GM12872 (cell line): ENCODE measurements at regions not wholly inside any gene's neighbourhood (a gene's known extent, or its start where the extent isn't known, plus 50 kb on each side); places are given as distances from the start of the nearest gene placed in this dataset.

Experiments
- TF ChIP-seq, protein P1 (sequence below): IDR thresholded peaks from 3 replicates; pipeline ENCODE4 v1.5.1; 2011; ENCODE audit warnings: low read depth, mild to moderate bottlenecking, low read length, moderate library complexity; ENCODE audit not compliant: insufficient read depth

GRCh38 chr5:174479325-174479724 is 245.1 kb upstream of the MSX2 start:
- TF ChIP-seq, protein P1, sequence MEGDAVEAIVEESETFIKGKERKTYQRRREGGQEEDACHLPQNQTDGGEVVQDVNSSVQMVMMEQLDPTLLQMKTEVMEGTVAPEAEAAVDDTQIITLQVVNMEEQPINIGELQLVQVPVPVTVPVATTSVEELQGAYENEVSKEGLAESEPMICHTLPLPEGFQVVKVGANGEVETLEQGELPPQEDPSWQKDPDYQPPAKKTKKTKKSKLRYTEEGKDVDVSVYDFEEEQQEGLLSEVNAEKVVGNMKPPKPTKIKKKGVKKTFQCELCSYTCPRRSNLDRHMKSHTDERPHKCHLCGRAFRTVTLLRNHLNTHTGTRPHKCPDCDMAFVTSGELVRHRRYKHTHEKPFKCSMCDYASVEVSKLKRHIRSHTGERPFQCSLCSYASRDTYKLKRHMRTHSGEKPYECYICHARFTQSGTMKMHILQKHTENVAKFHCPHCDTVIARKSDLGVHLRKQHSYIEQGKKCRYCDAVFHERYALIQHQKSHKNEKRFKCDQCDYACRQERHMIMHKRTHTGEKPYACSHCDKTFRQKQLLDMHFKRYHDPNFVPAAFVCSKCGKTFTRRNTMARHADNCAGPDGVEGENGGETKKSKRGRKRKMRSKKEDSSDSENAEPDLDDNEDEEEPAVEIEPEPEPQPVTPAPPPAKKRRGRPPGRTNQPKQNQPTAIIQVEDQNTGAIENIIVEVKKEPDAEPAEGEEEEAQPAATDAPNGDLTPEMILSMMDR: no peak

DNA sequence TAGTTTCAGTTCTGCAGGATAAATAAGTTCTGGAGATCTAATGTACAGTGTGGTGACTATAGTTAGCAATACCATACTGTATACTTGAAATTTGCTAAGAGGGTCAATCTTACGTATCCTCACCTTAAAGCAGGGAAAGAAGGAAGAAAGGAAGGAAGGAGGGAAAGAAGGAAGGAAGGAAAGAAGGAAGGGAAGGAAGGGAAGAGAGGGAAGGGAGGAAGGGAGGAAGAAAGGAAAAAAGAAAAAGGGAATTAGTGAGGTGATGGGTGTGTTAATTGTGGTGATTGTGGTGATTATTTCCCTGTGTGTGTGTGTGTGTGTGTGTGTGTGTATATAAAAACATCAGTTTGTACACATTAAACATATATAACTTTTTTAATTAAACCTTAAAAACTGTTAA is 242.6 kb upstream of the MSX2 start:
- TF ChIP-seq, protein P1: no peak

DNA sequence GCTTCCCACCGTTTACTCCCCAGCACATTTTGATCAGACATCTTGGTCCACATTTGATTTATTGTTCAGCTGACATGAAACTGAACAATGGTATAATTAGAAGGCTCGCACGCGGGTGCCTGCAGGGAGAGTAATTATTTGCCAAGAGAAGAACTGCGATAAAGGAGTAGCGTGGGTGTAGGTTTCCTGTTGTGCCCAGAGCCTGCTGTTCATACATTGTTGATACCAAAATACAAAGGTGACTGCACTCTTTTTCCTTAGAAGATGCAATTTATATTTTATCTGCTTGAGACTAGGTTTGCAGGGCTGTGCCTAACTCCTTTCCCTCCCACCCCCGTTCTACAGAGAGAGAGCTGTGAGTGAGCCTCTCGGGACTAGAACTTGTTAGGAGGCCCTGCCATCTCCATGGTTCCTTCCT is 241.8 kb upstream of the MSX2 start:
- TF ChIP-seq, protein P1: no peak

- TF ChIP-seq, protein P1: no peak
Measured at GRCh38 chr5:174483411-174483810, 241.0 kb upstream of the MSX2 start.

DNA sequence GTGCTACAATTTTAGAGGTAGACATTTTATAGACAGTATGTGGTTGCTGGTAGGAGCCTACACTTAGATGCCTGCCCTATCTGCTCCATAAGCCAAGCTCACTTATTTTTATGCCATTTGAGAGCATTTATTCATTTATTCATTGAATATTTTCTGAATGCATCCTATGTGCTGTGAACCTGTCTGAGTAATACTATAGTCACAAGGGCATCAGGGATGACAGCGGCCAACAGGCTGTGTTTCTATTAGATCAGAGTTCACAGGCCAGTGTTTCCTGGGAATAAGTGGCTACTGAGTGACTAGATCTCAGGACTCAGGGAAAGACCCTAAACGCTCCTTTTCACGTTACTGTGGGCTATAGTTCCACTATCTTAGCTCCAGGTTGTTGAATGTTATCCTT is 235.2 kb upstream of the MSX2 start:
- TF ChIP-seq, protein P1: no peak

DNA sequence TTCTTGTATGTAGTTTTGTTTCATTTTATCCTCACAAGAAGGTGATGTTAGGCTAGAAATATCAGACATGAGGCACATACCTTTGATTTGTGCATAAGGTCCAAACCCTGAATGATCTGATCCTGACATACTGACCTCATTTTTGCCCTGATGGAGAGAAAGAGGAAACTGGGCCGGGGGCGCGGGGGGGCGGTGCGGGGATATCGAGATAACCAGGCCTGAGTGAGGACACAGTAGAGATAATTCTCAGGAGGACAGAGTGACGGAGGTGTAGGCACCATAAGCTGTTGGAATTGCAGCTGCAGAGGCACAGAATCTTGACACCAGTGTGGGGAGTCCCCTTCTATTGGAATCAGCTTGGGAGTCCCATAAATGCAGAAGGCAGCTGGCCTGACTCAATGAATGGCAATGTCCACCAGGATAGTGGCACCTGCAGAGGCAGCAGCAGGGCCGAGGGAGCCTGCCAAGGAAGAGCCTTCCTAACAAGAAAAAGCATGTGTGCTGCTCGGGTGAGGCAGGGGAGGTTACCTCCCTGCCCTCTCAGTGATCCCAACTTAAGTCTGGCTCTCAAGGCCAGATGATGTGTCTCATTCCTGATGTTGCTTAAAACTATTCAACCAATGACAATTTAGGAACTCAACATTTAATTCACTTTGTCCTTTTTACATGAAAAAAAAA is 234.3 kb upstream of the MSX2 start:
- TF ChIP-seq, protein P1: no peak

DNA sequence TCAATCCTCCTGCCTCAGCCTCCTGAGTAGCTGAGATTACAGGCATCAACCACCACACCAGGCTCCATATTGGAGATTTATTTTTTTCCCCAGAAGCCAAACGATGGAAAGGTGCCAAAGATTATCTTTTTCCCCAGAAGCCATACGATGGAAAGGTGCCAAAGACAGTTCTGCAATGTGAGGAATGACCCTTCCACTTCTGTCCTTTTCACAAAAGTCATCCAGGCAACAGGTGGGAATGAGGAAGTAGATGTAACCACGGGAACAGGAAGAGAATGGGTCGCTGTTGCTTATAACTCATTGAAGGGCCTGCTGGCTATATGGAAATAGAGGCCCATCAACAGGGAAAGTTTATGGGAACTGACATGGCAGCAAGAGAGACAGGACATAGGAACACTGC is 233.7 kb upstream of the MSX2 start:
- TF ChIP-seq, protein P1: no peak
